ENCODE measurements at regions not wholly inside any gene's neighbourhood (a gene's known extent, or its start where the extent isn't known, plus 50 kb on each side); places are given as distances from the start of the nearest gene placed in this dataset.
A peak's percentile ranks its signal among the peaks of the same experiment; 100 is the strongest.

GRCh38 chr5:173529861-173530260 lies 86.6 kb downstream of the BOD1 start:
- Histone ChIP-seq H3K27me3 (ENCODE audit: control insufficient read depth in 3 of 3, insufficient read depth in 3 of 3, low read depth in 1 of 3, low read length in 3 of 3) (peaks cover 0 to 14% (median 0%) of the 10 kb centered on the region in 3 experiments), H2AK5ac (ENCODE audit: low read depth, low read length) (no peak overlapping the region), H3K4ac (ENCODE audit: low read length) (no peak overlapping the region), H4K91ac (ENCODE audit: low read depth, low read length, poor library complexity) (no peak overlapping the region), H2BK12ac (ENCODE audit: low read length) (no peak overlapping the region), H2BK120ac (ENCODE audit: low read depth, low read length) (no peak overlapping the region), H3K4me2 (ENCODE audit: insufficient read depth, low read length, poor library complexity, severe bottlenecking) (no peak overlapping the region), H3K79me1 (ENCODE audit: low read depth, low read length) (no peaks in the 10 kb centered on the region), H3K23ac (ENCODE audit: low read depth, low read length, poor library complexity) (no peak overlapping the region), H3K27ac (replicated peaks; ENCODE audit: low read length) (no peak overlapping the region), H3K36me3 (replicated peaks in 1 of 2; ENCODE audit: control insufficient read depth in 2 of 2, insufficient read depth in 2 of 2, low read length in 2 of 2) (no peaks in the 10 kb centered on the region), H3K9me3 (replicated peaks in 1 of 2; ENCODE audit: control insufficient read depth in 2 of 2, insufficient read depth in 1 of 2, low read depth in 1 of 2, low read length in 2 of 2) (no peaks in the 10 kb centered on the region), H4K8ac (ENCODE audit: low read depth, low read length) (no peak overlapping the region), H2BK5ac (ENCODE audit: low read length) (no peak overlapping the region), H3K14ac (ENCODE audit: low read length) (no peak overlapping the region), H3K18ac (ENCODE audit: low read length) (peak overlapping the region; percentile 44), H3K4me3 (ENCODE audit: low read length in 2 of 2) (no peak overlapping the region), H3K9ac (ENCODE audit: low read depth, low read length, poor library complexity) (no peak overlapping the region), H3K4me1 (ENCODE audit: control insufficient read depth in 2 of 2, insufficient read depth in 1 of 2, low read depth in 1 of 2, low read length in 2 of 2) (peaks cover 0 to 2% of the 10 kb centered on the region in 2 donors), H2AFZ (ENCODE audit: low read length) (no peak overlapping the region), H2BK15ac (ENCODE audit: low read length) (no peak overlapping the region)
- no peak for DNase-seq (ENCODE audit: low spot score)
- no CpG with 5 or more reads among the region's 3 CpGs for WGBS, 2 donors (ENCODE audit: extremely low coverage in 2 of 2, insufficient read length in 2 of 2, insufficient replicate concordance in 1 of 2)

- Histone ChIP-seq H3K79me1 (ENCODE audit: low read depth, low read length) (no peaks in the 10 kb centered on the region), H4K91ac (ENCODE audit: low read depth, low read length, poor library complexity) (no peak overlapping the region), H3K4me2 (ENCODE audit: insufficient read depth, low read length, poor library complexity, severe bottlenecking) (no peak overlapping the region), H3K36me3 (replicated peaks in 1 of 2; ENCODE audit: control insufficient read depth in 2 of 2, insufficient read depth in 2 of 2, low read length in 2 of 2) (no peaks in the 10 kb centered on the region), H2BK120ac (ENCODE audit: low read depth, low read length) (no peak overlapping the region), H3K4ac (ENCODE audit: low read length) (no peak overlapping the region), H4K8ac (ENCODE audit: low read depth, low read length) (no peak overlapping the region), H3K9me3 (replicated peaks in 1 of 2; ENCODE audit: control insufficient read depth in 2 of 2, insufficient read depth in 1 of 2, low read depth in 1 of 2, low read length in 2 of 2) (no peaks in the 10 kb centered on the region), H3K4me1 (ENCODE audit: control insufficient read depth in 2 of 2, insufficient read depth in 1 of 2, low read depth in 1 of 2, low read length in 2 of 2) (peaks cover 0 to 2% of the 10 kb centered on the region in 2 donors), H3K23ac (ENCODE audit: low read depth, low read length, poor library complexity) (no peak overlapping the region), H2AFZ (ENCODE audit: low read length) (no peak overlapping the region), H3K27ac (replicated peaks; ENCODE audit: low read length) (no peak overlapping the region), H3K14ac (ENCODE audit: low read length) (no peak overlapping the region), H3K4me3 (ENCODE audit: low read length in 2 of 2) (no peak overlapping the region), H2BK15ac (ENCODE audit: low read length) (no peak overlapping the region), H2BK5ac (ENCODE audit: low read length) (no peak overlapping the region), H2AK5ac (ENCODE audit: low read depth, low read length) (no peak overlapping the region), H2BK12ac (ENCODE audit: low read length) (no peak overlapping the region), H3K18ac (ENCODE audit: low read length) (no peak overlapping the region), H3K27me3 (ENCODE audit: control insufficient read depth in 3 of 3, insufficient read depth in 3 of 3, low read depth in 1 of 3, low read length in 3 of 3) (peaks cover 0 to 11% (median 0%) of the 10 kb centered on the region in 3 experiments), H3K9ac (ENCODE audit: low read depth, low read length, poor library complexity) (no peak overlapping the region)
- no CpG with 5 or more reads among the region's 9 CpGs for WGBS, 2 donors (ENCODE audit: extremely low coverage in 2 of 2, insufficient read length in 2 of 2, insufficient replicate concordance in 1 of 2)
- no peak for DNase-seq (ENCODE audit: low spot score)
These were observed 88.8 kb downstream of the BOD1 start for GRCh38 chr5:173527671-173528070.

GRCh38 chr5:173524136-173524535 lies 92.3 kb downstream of the BOD1 start:
- H2BK12ac ChIP-seq (ENCODE audit: low read length) = no peak overlapping the region
- no peak overlapping the region for H3K4ac ChIP-seq (ENCODE audit: low read length)
- H3K9me3 ChIP-seq (replicated peaks in 1 of 2; ENCODE audit: control insufficient read depth in 2 of 2, insufficient read depth in 1 of 2, low read depth in 1 of 2, low read length in 2 of 2) = no peaks in the 10 kb centered on the region
- DNase-seq (ENCODE audit: low spot score) = no peak
- H2AK5ac ChIP-seq (ENCODE audit: low read depth, low read length) = no peak overlapping the region
- peaks cover 0 to 11% (median 0%) of the 10 kb centered on the region in 3 experiments for H3K27me3 ChIP-seq (ENCODE audit: control insufficient read depth in 3 of 3, insufficient read depth in 3 of 3, low read depth in 1 of 3, low read length in 3 of 3)
- H3K36me3 ChIP-seq (replicated peaks in 1 of 2; ENCODE audit: control insufficient read depth in 2 of 2, insufficient read depth in 2 of 2, low read length in 2 of 2) = no peaks in the 10 kb centered on the region
- no CpG with 5 or more reads among the region's 3 CpGs for WGBS, 2 donors (ENCODE audit: extremely low coverage in 2 of 2, insufficient read length in 2 of 2, insufficient replicate concordance in 1 of 2)
- H2BK5ac ChIP-seq (ENCODE audit: low read length) = no peak overlapping the region
- no peak overlapping the region for H4K8ac ChIP-seq (ENCODE audit: low read depth, low read length)
- H3K27ac ChIP-seq (replicated peaks; ENCODE audit: low read length) = no peak overlapping the region
- H3K23ac ChIP-seq (ENCODE audit: low read depth, low read length, poor library complexity) = no peak overlapping the region
- H3K18ac ChIP-seq (ENCODE audit: low read length) = no peak overlapping the region
- H2AFZ ChIP-seq (ENCODE audit: low read length) = no peak overlapping the region
- no peak overlapping the region for H3K14ac ChIP-seq (ENCODE audit: low read length)
- no peak overlapping the region for H2BK120ac ChIP-seq (ENCODE audit: low read depth, low read length)
- no peak overlapping the region for H3K4me2 ChIP-seq (ENCODE audit: insufficient read depth, low read length, poor library complexity, severe bottlenecking)
- no peak overlapping the region for H3K4me3 ChIP-seq (ENCODE audit: low read length in 2 of 2)
- no peaks in the 10 kb centered on the region for H3K79me1 ChIP-seq (ENCODE audit: low read depth, low read length)
- no peak overlapping the region for H4K91ac ChIP-seq (ENCODE audit: low read depth, low read length, poor library complexity)
- no peak overlapping the region for H3K9ac ChIP-seq (ENCODE audit: low read depth, low read length, poor library complexity)
- H3K4me1 ChIP-seq (ENCODE audit: control insufficient read depth in 2 of 2, insufficient read depth in 1 of 2, low read depth in 1 of 2, low read length in 2 of 2) = no peaks in the 10 kb centered on the region
- no peak overlapping the region for H2BK15ac ChIP-seq (ENCODE audit: low read length)

- H3K27ac ChIP-seq (replicated peaks; ENCODE audit: low read length) = no peak overlapping the region
These were observed 93.1 kb downstream of the BOD1 start for GRCh38 chr5:173523388-173523787.

More at GRCh38 chr5:173523388-173523787, 93.1 kb downstream of the BOD1 start:
- H3K4ac ChIP-seq (ENCODE audit: low read length) = no peak overlapping the region
- peaks cover 0 to 11% (median 0%) of the 10 kb centered on the region in 3 experiments for H3K27me3 ChIP-seq (ENCODE audit: control insufficient read depth in 3 of 3, insufficient read depth in 3 of 3, low read depth in 1 of 3, low read length in 3 of 3)
- no CpG with 5 or more reads among the region's 2 CpGs for WGBS, 2 donors (ENCODE audit: extremely low coverage in 2 of 2, insufficient read length in 2 of 2, insufficient replicate concordance in 1 of 2)
- H4K8ac ChIP-seq (ENCODE audit: low read depth, low read length) = no peak overlapping the region
- no peak overlapping the region for H3K14ac ChIP-seq (ENCODE audit: low read length)
- H2AK5ac ChIP-seq (ENCODE audit: low read depth, low read length) = no peak overlapping the region
- H3K9ac ChIP-seq (ENCODE audit: low read depth, low read length, poor library complexity) = no peak overlapping the region
- no peak overlapping the region for H3K23ac ChIP-seq (ENCODE audit: low read depth, low read length, poor library complexity)
- no peaks in the 10 kb centered on the region for H3K36me3 ChIP-seq (replicated peaks in 1 of 2; ENCODE audit: control insufficient read depth in 2 of 2, insufficient read depth in 2 of 2, low read length in 2 of 2)
- DNase-seq (ENCODE audit: low spot score) = no peak
- H2BK15ac ChIP-seq (ENCODE audit: low read length) = no peak overlapping the region
- no peak overlapping the region for H2BK120ac ChIP-seq (ENCODE audit: low read depth, low read length)
- H3K18ac ChIP-seq (ENCODE audit: low read length) = no peak overlapping the region
- H3K4me3 ChIP-seq (ENCODE audit: low read length in 2 of 2) = no peak overlapping the region
- H2BK12ac ChIP-seq (ENCODE audit: low read length) = no peak overlapping the region
- no peaks in the 10 kb centered on the region for H3K4me1 ChIP-seq (ENCODE audit: control insufficient read depth in 2 of 2, insufficient read depth in 1 of 2, low read depth in 1 of 2, low read length in 2 of 2)
- no peaks in the 10 kb centered on the region for H3K79me1 ChIP-seq (ENCODE audit: low read depth, low read length)
- H2BK5ac ChIP-seq (ENCODE audit: low read length) = no peak overlapping the region
- no peak overlapping the region for H4K91ac ChIP-seq (ENCODE audit: low read depth, low read length, poor library complexity)
- H2AFZ ChIP-seq (ENCODE audit: low read length) = no peak overlapping the region
- no peaks in the 10 kb centered on the region for H3K9me3 ChIP-seq (replicated peaks in 1 of 2; ENCODE audit: control insufficient read depth in 2 of 2, insufficient read depth in 1 of 2, low read depth in 1 of 2, low read length in 2 of 2)
- H3K4me2 ChIP-seq (ENCODE audit: insufficient read depth, low read length, poor library complexity, severe bottlenecking) = no peak overlapping the region

All from neuronal stem cell (in vitro differentiated cells).